Uterus (tissue), 2 donors: ENCODE measurements at regions not wholly inside any gene's neighbourhood (a gene's known extent, or its start where the extent isn't known, plus 50 kb on each side); places are given as distances from the start of the nearest gene placed in this dataset.

Experiments
- CTCF ChIP-seq, 4 experiments: fragments of 200-600 bp in 2 of 4; fragments of 450-650 bp in 2 of 4; sonication (generic) in 2 of 4; IDR thresholded peaks; one replicate each; pipeline ENCODE4 v1.5.1; 2016 to 2019; ENCODE audit warnings: antibody characterized with exemption in 4 of 4, mild to moderate bottlenecking in 2 of 4, moderate library complexity in 1 of 4
- POLR2A ChIP-seq, 2 donors: fragments of 450-650 bp; IDR thresholded peaks; one replicate each; pipeline ENCODE4 v1.6.1; 2016; ENCODE audit warnings: antibody characterized with exemption in 2 of 2, mild to moderate bottlenecking in 1 of 2, moderate library complexity in 1 of 2

- TF ChIP-seq CTCF (IDR thresholded peaks at IDR 0.05) (no peak), POLR2A (IDR thresholded peaks at IDR 0.05) (no peak)
These were observed 166.4 kb upstream of the SLC27A6 start for GRCh38 chr5:128798871-128799270.
